IPS-18c (cell line): ENCODE measurements at regions not wholly inside any gene's neighbourhood (a gene's known extent, or its start where the extent isn't known, plus 50 kb on each side); places are given as distances from the start of the nearest gene placed in this dataset.

Source experiments
- H3K4me3 ChIP-seq: 2 replicates; pipeline ENCODE4 v1.7.0; 2013; ENCODE audit warnings: low read depth, mild to moderate bottlenecking, low read length, moderate library complexity; ENCODE audit not compliant: insufficient read depth
- H3K9me3 ChIP-seq: one replicate; pipeline ENCODE4 v1.6.1; 2013; ENCODE audit warnings: mild to moderate bottlenecking, low read length, moderate library complexity; ENCODE audit not compliant: control insufficient read depth, insufficient read depth

GRCh38 chr11:70651031-70651430 lies 252.7 kb downstream of the CTTN start:
- no peak overlapping the region for H3K4me3 ChIP-seq

GRCh38 chr11:70654016-70654415 lies 255.7 kb downstream of the CTTN start:
- H3K4me3 ChIP-seq = no peak overlapping the region
- no peaks in the 10 kb centered on the region for H3K9me3 ChIP-seq

More at GRCh38 chr11:70651031-70651430, 252.7 kb downstream of the CTTN start:
- H3K9me3 ChIP-seq = no peaks in the 10 kb centered on the region

GRCh38 chr11:70655816-70656215 lies 257.5 kb downstream of the CTTN start:
- Histone ChIP-seq H3K9me3 (no peaks in the 10 kb centered on the region), H3K4me3 (no peak overlapping the region)

- Histone ChIP-seq H3K4me3 (no peak overlapping the region), H3K9me3 (no peaks in the 10 kb centered on the region)
Measured at GRCh38 chr11:70656252-70656651, 257.9 kb downstream of the CTTN start.

GRCh38 chr11:70660059-70660888 lies 261.9 kb downstream of the CTTN start:
- no peaks in the 10 kb centered on the region for H3K9me3 ChIP-seq
- no peak overlapping the region for H3K4me3 ChIP-seq

GRCh38 chr11:70660889-70661197 lies 262.5 kb downstream of the CTTN start:
- Histone ChIP-seq H3K9me3 (no peaks in the 10 kb centered on the region), H3K4me3 (peak overlapping the region; percentile 49; the same call in 1 of the 2 replicates)

GRCh38 chr11:70661761-70662501 lies 263.6 kb downstream of the CTTN start:
- Histone ChIP-seq H3K9me3 (no peaks in the 10 kb centered on the region), H3K4me3 (peak overlapping the region; percentile 49)

- 0 out of 2 replicates have a peak overlapping the region, but pooled peaks have one; percentile 49 for H3K4me3 ChIP-seq
Measured at GRCh38 chr11:70662691-70663098, 264.4 kb downstream of the CTTN start.

GRCh38 chr11:70663815-70664214 lies 265.5 kb downstream of the CTTN start:
- H3K9me3 ChIP-seq = no peaks in the 10 kb centered on the region
- H3K4me3 ChIP-seq = no peak overlapping the region

More at GRCh38 chr11:70662691-70663098, 264.4 kb downstream of the CTTN start:
- H3K9me3 ChIP-seq = no peaks in the 10 kb centered on the region

GRCh38 chr11:70666311-70666710 lies 268.0 kb downstream of the CTTN start:
- no peaks in the 10 kb centered on the region for H3K9me3 ChIP-seq
- no peak overlapping the region for H3K4me3 ChIP-seq

GRCh38 chr11:70667767-70668166 lies 269.4 kb downstream of the CTTN start:
- H3K9me3 ChIP-seq = no peaks in the 10 kb centered on the region
- H3K4me3 ChIP-seq = no peak overlapping the region

- no peak overlapping the region for H3K4me3 ChIP-seq
- H3K9me3 ChIP-seq = no peaks in the 10 kb centered on the region
Measured at GRCh38 chr11:70668204-70669202, 270.2 kb downstream of the CTTN start.

GRCh38 chr11:70669281-70669680 lies 271.0 kb downstream of the CTTN start:
- H3K4me3 ChIP-seq = no peak overlapping the region
- H3K9me3 ChIP-seq = peaks cover 2% of the 10 kb centered on the region

GRCh38 chr11:70669871-70670675 lies 271.7 kb downstream of the CTTN start:
- H3K4me3 ChIP-seq = no peak overlapping the region
- H3K9me3 ChIP-seq = peaks cover 2% of the 10 kb centered on the region

GRCh38 chr11:70670676-70671034 lies 272.3 kb downstream of the CTTN start:
- Histone ChIP-seq H3K9me3 (peaks cover 2% of the 10 kb centered on the region), H3K4me3 (no peak overlapping the region)

- Histone ChIP-seq H3K9me3 (peaks cover 2% of the 10 kb centered on the region), H3K4me3 (no peak overlapping the region)
Measured at GRCh38 chr11:70671083-70671482, 272.8 kb downstream of the CTTN start.
